Islet of Langerhans (tissue), 1 donor: ENCODE measurements at regions not wholly inside any gene's neighbourhood (a gene's known extent, or its start where the extent isn't known, plus 50 kb on each side); places are given as distances from the start of the nearest gene placed in this dataset.
"Not testable (repeated sequence)": the region's sequence is repeated elsewhere in the genome, so short reads cannot be mapped to it uniquely, and the experiment has no call there.

Experiments used
- FAIRE-seq: peaks from one replicate; lab custom pipeline; 2011; peaks lifted over from hg19 to GRCh38; lab: Jason Lieb, UNC

DNA sequence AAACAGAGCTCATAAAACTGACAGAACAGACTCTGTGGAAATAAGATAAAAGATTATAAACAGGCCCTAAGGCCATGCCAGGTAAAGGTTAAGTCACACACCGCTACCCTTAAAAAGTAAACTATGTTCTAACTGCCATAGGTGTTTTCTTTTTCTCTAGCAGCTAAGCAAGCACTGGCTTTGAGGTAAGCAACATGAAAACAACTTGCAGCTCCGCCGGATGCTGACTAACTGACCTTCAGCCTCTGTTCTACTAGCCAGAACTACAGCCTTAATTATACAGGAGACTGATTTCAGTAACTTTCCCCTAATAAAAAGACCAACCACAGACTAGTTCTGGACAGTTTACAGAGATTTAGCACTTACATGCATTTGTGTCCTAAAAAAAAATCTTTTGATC lies 708.3 kb downstream of the CCSER2 start:
- FAIRE-seq: no peak

DNA sequence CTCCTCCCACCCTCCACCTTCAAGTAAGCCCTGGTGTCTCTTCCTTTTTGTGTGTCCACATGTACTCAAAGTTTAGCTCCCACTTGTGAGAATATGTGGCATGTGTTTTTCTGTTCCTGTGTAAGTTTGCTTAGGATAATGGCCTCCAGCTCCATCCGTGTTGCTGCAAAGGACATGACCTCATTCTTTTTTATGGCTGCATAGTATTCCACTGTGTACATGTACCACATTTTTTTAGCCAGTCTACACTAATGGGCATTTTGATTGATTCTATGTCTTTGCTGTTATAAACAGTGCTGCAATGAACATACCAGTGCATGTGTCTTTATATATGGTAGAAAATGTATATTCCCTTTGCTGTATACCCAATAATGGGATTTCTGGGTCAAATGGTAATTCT lies 710.9 kb downstream of the CCSER2 start:
- FAIRE-seq: no peak

GRCh38 chr10:85043207-85043606 lies 714.8 kb downstream of the CCSER2 start:
- FAIRE-seq: no peak

- no peak for FAIRE-seq
Measured at GRCh38 chr10:85045046-85045445, 716.7 kb downstream of the CCSER2 start.

DNA sequence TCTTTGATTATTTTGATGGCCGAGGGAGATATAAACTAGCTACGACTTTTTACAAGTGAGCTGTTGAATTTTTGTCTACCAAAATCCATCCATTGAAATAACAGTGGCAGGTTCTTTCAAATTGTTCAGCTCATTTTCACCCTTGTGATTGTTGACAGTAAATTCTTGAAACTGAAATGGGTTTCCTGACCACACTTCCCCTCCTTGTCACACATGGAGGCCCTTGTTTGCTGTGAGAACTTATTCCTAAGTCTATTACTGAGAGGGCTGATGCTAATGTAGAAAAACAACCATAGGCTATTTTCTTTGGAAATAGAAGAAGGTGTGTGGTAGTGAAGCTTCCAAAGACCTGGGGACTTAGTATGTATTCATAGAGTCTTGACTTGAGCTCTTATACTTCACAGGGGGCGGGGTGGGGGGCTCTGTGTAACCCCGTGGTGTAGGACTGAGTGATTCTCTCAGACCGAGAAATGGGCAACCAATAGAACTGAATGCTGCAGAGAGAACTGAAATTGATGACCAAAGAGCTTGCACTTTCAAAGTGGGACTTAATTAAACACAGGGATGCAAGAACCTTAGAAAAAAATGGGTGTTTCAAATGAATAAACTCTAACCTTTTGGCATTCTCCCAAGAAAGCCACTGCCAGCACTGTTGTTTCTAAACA lies 718.9 kb downstream of the CCSER2 start:
- FAIRE-seq: no peak

- FAIRE-seq: no peak
Measured at GRCh38 chr10:85047979-85048378, 719.6 kb downstream of the CCSER2 start.

DNA sequence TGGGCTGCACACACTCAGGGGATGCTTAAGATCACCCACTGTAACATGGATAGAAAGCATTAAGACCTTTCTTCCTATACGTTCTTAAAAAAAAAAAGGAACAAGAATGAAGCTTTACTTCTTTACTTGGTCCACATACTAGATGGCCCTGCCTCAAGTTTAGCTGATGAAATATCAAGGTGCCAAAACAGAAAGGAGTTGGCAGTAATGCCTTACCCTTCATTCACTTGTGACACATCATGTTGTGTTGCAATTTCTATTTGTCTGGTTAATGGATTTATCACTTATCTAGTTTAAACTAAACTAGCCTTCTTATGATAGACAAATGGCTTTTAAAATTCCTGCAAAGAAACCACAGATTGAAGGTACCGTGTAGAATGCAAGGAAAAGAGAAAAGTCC lies 720.3 kb downstream of the CCSER2 start:
- FAIRE-seq: no peak

DNA sequence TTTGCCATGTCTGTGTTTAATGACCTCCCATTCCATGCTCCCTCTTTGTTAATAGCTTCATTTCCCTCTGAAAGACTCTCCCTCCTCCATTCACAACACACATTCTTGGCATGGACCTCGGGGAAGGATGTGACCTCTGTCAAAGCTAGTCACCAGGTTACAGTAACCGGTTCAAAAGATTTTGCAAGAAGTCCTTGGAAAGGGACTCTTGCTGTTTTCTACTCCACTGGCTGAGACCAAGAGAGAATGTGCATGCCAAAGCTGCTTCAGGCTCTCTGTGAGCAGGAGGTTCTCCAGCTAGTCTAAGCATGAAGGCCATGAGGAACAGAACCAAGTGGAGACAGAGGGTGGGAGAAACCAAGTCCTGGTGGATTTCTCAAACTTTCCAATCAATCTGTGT lies 732.6 kb downstream of the CCSER2 start:
- no peak for FAIRE-seq

- no peak for FAIRE-seq
Measured at GRCh38 chr10:85061401-85061800, 733.0 kb downstream of the CCSER2 start.

GRCh38 chr10:85067955-85068354 lies 739.6 kb downstream of the CCSER2 start:
- FAIRE-seq: no peak

DNA sequence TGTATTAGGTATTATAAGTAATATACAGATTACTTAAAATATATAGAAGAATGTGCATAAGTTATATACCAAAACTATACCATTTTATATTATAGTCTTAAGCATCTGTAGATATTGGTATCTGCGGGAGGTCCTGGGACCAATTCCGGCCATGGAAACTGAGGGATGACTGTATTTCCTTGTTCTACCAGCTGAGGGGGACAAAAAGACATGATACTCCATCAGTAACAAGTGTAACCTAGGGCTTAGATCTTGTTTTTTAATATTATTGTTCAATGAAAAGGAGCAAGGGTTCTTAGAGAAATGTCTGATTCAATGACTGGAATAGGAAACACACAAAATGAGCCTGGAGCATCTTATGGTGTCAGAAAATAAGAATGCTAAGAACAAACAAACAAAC lies 752.5 kb downstream of the CCSER2 start:
- no peak for FAIRE-seq

GRCh38 chr10:85098835-85099521 lies 770.6 kb downstream of the CCSER2 start:
- no peak for FAIRE-seq

GRCh38 chr10:85100495-85100894 lies 772.1 kb downstream of the CCSER2 start:
- FAIRE-seq: no peak

DNA sequence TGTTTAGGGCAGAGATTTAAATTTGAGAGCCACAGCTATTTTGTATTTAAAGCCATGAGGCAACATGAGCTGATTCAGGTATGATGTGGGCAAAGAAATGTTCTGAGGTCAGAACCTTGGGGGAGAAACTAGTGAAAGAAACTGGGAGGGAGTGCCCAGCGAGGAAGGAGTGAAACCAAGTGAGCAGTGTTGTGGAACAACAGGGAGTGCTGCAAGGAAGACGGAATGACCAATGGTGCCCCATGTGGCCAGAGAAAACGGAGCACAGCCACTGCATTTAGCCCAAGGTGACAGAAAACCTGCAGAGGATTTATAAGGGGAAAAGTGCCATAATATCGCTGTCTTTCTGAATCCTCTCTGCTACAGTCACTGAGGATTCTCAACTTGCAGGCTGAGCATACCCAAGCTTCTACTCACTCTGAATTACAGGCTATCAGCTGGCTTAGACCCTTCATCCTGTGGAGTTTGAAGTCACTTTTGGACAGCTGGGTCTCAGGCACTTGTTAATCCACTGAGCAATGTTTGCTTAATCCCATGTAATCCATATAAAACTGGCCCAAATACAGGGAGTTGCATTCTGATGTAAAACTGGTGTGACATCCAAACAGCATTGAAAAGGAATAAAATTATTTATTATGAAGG lies 777.3 kb downstream of the CCSER2 start:
- no peak for FAIRE-seq

DNA sequence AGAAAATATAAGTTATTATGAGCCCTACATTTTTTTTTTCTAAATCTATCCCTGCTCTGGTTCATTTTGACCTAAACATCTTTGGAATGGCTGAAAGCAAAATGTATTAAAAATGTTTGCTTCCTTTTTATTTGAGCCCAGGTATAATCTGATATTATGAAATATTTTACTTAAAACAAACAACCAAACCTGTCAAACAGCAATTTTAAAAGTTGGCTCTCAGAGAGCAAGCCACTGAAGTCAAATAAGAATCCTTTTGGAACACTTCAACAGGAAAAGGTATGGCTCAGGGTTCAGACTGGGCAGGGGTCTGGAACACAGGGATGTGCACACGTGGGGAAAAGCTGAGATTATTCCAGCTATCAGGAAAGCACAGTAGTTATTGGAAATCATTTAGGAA lies 782.9 kb downstream of the CCSER2 start:
- no peak for FAIRE-seq

DNA sequence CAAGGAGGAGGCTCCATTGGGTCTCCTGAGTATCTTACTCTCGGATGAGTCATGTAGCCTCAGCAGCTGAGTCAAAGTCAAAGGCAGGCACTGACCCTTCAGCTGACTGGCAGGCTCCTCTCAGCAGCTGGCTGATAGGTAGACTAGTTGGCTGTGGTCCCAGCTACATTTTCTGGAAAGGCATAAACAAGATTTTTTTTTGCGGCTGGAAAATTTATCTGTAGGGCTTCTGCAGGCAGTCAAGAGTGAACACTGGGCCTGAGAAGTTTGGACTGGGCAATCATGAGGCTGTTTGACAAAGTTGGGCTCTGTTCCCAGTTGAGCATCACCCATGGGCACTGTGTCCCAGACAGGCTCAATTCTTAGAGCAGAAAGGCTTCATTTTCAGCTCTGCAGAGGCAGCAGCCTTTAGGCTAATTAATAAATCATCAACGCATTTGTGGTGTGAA lies 796.2 kb downstream of the CCSER2 start:
- FAIRE-seq: no peak

- no peak for FAIRE-seq
Measured at GRCh38 chr10:85137253-85137652, 808.9 kb downstream of the CCSER2 start.

DNA sequence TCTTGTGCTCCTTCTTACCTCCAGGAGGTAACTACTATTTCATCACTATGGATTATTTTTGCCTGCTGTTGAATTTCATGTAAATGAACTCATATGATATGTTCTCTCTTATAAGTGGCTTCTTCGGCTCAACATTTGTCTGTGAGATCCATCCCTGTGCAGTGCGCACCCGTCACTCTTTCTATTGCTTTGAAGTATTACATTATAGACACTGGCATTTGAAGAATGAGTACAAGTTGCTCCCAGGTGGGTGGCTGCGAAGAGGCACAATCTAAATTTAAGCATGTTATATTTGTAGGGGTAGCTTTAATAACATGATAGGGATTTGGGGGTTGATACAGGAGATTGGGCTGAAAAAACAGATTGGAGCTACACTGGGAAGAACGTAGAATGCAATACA lies 809.7 kb downstream of the CCSER2 start:
- no peak for FAIRE-seq

- no peak for FAIRE-seq
Measured at GRCh38 chr10:85139124-85139523, 810.7 kb downstream of the CCSER2 start.

GRCh38 chr10:85141520-85141919 lies 813.1 kb downstream of the CCSER2 start:
- not testable (repeated sequence) for FAIRE-seq

GRCh38 chr10:85145966-85146365 lies 817.6 kb downstream of the CCSER2 start:
- FAIRE-seq: no peak

- no peak for FAIRE-seq
Measured at GRCh38 chr10:85147346-85148250, 819.2 kb downstream of the CCSER2 start.
